ENCODE measurements at regions not wholly inside any gene's neighbourhood (a gene's known extent, or its start where the extent isn't known, plus 50 kb on each side); places are given as distances from the start of the nearest gene placed in this dataset.

DNA sequence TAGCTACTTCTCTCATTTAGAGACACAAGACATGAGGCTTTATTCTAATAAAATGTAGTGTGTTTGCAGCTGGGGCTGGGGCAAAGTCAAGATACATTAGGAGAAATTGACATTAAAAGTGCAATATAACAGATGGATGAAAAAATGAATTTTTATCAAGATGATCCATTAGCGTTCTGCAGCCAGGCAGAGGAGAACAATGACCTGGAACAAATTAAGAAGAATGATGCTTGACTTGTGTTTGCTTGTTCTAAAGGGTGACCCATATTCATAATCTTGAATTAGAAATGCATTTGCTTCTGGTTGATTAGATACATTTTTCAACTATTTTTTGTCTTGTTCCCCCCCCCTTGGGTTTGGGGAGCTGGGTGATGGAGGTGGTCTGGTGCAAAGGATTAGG is 439.5 kb upstream of the BOD1L1 start:
- Histone ChIP-seq H3K9ac (ENCODE audit: control insufficient read depth, extremely low read depth, insufficient read depth, low read length) (no peak overlapping the region), H3K79me2 (ENCODE audit: control insufficient read depth, insufficient read depth, low read length) (no peaks in the 10 kb centered on the region), H3K36me3 (ENCODE audit: control insufficient read depth in 2 of 2, extremely low read depth in 1 of 2, insufficient read depth in 2 of 2, low read length in 2 of 2) (no peaks in the 10 kb centered on the region), H3K4me2 (ENCODE audit: control insufficient read depth, extremely low read depth, insufficient read depth, low read depth, low read length) (no peak overlapping the region), H3K27me3 (ENCODE audit: control insufficient read depth, extremely low read depth, insufficient read depth, low read length) (peaks cover 8% of the 10 kb centered on the region), H3K4me1 (ENCODE audit: control insufficient read depth, extremely low read depth, insufficient read depth, low read length) (no peaks in the 10 kb centered on the region), H3K9me3 (ENCODE audit: control insufficient read depth, low read depth, low read length) (peaks cover 2% of the 10 kb centered on the region), H4K20me1 (ENCODE audit: control insufficient read depth, extremely low read depth, insufficient read depth, low read length) (no peaks in the 10 kb centered on the region), H3K9me1 (ENCODE audit: control insufficient read depth, extremely low read depth, insufficient read depth, low read length) (no peaks in the 10 kb centered on the region), H3K27ac (ENCODE audit: control insufficient read depth, insufficient read depth, low read length) (no peak overlapping the region), H3K4me3 (ENCODE audit: control insufficient read depth in 2 of 3, extremely low read depth in 1 of 3, insufficient read depth in 2 of 3, low read depth in 1 of 3, low read length in 3 of 3) (no peak overlapping the region), H2AFZ (ENCODE audit: control insufficient read depth, low read length) (no peak overlapping the region)
- DNase-seq (ENCODE audit: low read depth, low spot score) (no peak), FAIRE-seq (no peak)
- TF ChIP-seq, protein P1, sequence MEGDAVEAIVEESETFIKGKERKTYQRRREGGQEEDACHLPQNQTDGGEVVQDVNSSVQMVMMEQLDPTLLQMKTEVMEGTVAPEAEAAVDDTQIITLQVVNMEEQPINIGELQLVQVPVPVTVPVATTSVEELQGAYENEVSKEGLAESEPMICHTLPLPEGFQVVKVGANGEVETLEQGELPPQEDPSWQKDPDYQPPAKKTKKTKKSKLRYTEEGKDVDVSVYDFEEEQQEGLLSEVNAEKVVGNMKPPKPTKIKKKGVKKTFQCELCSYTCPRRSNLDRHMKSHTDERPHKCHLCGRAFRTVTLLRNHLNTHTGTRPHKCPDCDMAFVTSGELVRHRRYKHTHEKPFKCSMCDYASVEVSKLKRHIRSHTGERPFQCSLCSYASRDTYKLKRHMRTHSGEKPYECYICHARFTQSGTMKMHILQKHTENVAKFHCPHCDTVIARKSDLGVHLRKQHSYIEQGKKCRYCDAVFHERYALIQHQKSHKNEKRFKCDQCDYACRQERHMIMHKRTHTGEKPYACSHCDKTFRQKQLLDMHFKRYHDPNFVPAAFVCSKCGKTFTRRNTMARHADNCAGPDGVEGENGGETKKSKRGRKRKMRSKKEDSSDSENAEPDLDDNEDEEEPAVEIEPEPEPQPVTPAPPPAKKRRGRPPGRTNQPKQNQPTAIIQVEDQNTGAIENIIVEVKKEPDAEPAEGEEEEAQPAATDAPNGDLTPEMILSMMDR (optimal IDR thresholded peaks at IDR 0.05 in 1 of 3, IDR thresholded peaks at IDR 0.05 in 1 of 3, conservative IDR thresholded peaks at IDR 0.05 in 1 of 3; ENCODE audit: extremely low read depth in 1 of 3, insufficient read depth in 2 of 3, low read length in 3 of 3) = no peak
- no peak for TF ChIP-seq EZH2 (IDR thresholded peaks at IDR 0.05; ENCODE audit: low read length)
- dilution Hi-C loops (cut with MboI; ENCODE audit: extremely low pct_ligation_motif_present, low sequenced_read_pairs) = no loop called here

DNA sequence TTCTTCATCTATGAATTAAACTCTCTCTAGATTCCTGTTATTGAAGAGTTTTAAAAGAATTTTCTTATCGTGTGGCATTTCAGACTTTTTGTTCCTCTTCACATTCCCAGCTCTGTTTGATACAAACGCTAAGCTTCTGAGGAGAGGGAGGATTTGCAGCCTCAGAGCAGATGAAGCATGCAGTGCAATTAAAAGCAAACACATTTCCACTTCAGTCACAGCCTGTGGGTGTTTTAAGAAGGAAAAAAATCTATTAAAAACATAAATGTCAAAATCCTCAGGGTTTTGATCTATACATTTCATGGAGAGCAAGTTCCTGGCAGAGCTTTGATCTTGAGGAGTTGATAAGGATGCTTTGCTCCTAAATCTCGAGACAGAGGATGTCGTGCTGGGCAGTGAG is 442.4 kb upstream of the BOD1L1 start:
- dilution Hi-C loops (cut with MboI; ENCODE audit: extremely low pct_ligation_motif_present, low sequenced_read_pairs) = no loop called here

More for the DNA sequence above, 442.4 kb upstream of the BOD1L1 start:
- Histone ChIP-seq H3K9ac (ENCODE audit: control insufficient read depth, extremely low read depth, insufficient read depth, low read length) (no peak overlapping the region), H3K36me3 (ENCODE audit: control insufficient read depth in 2 of 2, extremely low read depth in 1 of 2, insufficient read depth in 2 of 2, low read length in 2 of 2) (no peaks in the 10 kb centered on the region), H3K4me3 (ENCODE audit: control insufficient read depth in 2 of 3, extremely low read depth in 1 of 3, insufficient read depth in 2 of 3, low read depth in 1 of 3, low read length in 3 of 3) (no peak overlapping the region), H3K79me2 (ENCODE audit: control insufficient read depth, insufficient read depth, low read length) (no peaks in the 10 kb centered on the region), H3K9me1 (ENCODE audit: control insufficient read depth, extremely low read depth, insufficient read depth, low read length) (no peaks in the 10 kb centered on the region), H2AFZ (ENCODE audit: control insufficient read depth, low read length) (no peak overlapping the region), H3K4me2 (ENCODE audit: control insufficient read depth, extremely low read depth, insufficient read depth, low read depth, low read length) (no peak overlapping the region), H3K27ac (ENCODE audit: control insufficient read depth, insufficient read depth, low read length) (no peak overlapping the region), H4K20me1 (ENCODE audit: control insufficient read depth, extremely low read depth, insufficient read depth, low read length) (no peaks in the 10 kb centered on the region), H3K27me3 (ENCODE audit: control insufficient read depth, extremely low read depth, insufficient read depth, low read length) (peaks cover 8% of the 10 kb centered on the region), H3K4me1 (ENCODE audit: control insufficient read depth, extremely low read depth, insufficient read depth, low read length) (no peaks in the 10 kb centered on the region), H3K9me3 (ENCODE audit: control insufficient read depth, low read depth, low read length) (peaks cover 6% of the 10 kb centered on the region)
- TF ChIP-seq, protein P1 (optimal IDR thresholded peaks at IDR 0.05 in 1 of 3, IDR thresholded peaks at IDR 0.05 in 1 of 3, conservative IDR thresholded peaks at IDR 0.05 in 1 of 3; ENCODE audit: extremely low read depth in 1 of 3, insufficient read depth in 2 of 3, low read length in 3 of 3) = no peak
- TF ChIP-seq EZH2 (IDR thresholded peaks at IDR 0.05; ENCODE audit: low read length) = no peak
- FAIRE-seq (no peak), DNase-seq (ENCODE audit: low read depth, low spot score) (no peak)
